GM19025 (cell line): ENCODE measurements at regions not wholly inside any gene's neighbourhood (a gene's known extent, or its start where the extent isn't known, plus 50 kb on each side); places are given as distances from the start of the nearest gene placed in this dataset.

ENCODE experiments used
- ATAC-seq: cut with Tn5 transposase; IDR thresholded peaks from one replicate; pipeline ENCODE4 v1.9.1; 2021; ENCODE audit warnings: mild to moderate bottlenecking, low read depth, moderate library complexity; ENCODE audit not compliant: unreplicated experiment

DNA sequence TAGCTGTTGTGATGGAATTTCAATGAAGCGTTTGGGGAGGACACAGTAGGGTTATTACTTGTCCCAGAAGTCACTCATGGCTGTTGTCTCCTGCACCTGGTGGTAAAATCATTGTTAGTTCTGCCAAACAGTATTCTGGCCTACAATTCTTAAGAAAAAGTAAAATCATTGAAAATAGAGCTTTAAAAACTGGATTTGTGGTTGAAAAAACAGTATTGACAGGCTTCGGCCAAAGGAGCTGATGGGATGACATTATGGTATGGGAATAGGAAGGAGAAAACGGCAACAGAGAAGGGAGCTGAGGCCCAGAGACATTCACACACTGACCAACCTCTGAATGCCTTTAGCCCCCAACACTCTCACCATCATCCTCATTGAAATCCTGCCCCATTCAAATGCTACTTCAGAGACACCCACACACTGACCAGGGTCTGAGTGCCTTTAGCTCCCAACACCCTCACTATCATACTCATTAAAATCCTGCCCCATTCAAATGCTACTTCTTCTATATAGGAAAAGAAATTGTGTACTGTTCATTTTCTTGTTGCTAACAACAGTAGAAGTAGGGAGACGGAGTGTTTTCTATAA, 114.1 kb upstream of the OSR1 start:
- no peak for ATAC-seq

DNA sequence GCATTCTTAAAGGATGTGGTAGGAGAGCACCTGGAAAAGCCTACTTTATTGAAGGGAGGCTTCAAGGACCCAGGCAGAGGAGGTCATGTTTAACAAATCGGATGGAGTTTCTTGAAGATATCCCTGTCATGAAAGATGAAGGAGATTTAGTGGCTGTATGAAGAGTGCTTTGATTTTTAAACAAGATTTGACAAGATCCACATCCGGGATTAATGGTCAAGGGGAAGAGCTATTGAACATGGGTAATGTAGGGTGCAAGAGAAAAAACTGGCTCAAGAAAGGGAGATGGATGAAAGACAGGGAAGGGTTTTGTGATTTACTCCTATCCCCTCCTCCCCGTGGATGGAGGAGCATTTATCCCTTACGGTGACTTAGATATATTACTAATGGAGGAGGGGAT, 113.1 kb upstream of the OSR1 start:
- no peak for ATAC-seq

DNA sequence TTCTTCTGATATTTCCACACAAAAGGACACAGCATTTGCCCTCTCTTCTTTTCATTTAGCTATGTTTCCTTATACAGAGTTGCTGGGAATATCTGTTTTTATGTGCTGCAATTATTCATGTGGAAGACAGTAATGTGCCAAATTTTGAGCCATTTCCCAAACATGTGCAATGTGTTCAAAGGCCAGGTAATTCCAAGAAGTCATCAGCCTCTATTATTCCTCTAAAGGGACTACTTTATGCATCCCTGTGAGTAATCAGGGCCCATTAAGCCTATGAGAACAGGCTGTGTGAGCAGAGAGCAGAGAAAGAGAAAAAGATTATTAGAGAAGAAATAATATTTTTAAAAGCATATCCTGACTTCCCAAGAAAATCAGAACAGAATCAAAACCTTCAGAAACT, 107.6 kb upstream of the OSR1 start:
- no peak for ATAC-seq

DNA sequence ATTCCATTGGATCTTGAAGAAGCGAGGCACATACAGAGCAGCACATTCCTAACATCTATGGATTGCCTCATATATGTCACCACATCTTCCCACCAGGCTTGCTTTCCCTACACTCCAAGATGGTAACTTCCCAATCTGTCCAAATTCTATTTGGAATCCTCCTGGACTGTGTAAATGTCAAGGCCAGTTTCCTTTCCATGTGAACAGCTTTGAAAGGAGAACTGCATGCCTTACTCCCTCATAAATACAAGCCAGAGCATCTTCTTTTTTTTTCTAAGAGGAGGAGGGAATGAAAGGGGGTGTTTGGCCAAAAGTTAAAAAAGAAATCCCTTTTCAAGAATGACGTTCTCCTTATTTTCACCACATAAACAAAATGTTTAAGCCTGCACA, 103.8 kb upstream of the OSR1 start:
- no peak for ATAC-seq

DNA sequence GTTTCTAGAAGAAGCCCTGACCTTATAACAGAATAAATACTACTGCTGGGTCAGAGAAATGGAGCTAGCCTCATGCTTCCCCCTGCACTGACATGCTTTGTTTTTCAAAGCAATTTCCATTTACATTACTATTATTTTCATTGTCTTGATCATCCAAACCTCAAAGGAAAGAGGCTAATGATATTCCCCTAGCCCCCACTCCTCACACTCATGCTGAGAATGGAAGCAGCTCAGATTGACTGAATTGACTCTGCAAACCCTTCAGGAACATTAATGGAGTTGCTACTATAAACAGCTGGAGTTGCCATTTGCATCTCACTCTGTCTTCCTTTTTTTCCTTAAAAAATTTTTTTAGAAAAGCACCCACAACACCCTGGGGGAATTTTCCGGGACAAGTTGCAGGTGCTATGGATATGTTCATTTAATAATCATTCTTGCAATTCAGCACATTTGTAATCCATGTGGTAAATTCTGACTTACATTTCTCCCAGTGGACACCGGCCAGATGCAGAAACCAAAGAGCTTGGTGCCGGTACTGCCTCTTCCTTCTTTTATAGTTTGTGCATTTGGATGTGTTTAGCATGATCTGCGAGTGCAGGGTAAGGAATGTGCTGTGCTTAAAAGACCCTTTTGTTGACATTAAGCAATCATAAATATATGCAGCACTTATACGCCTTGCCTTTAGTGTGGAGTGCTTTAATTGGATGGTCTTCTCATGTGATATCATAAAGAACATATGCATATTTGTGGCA, 103.3 kb upstream of the OSR1 start:
- no peak for ATAC-seq

DNA sequence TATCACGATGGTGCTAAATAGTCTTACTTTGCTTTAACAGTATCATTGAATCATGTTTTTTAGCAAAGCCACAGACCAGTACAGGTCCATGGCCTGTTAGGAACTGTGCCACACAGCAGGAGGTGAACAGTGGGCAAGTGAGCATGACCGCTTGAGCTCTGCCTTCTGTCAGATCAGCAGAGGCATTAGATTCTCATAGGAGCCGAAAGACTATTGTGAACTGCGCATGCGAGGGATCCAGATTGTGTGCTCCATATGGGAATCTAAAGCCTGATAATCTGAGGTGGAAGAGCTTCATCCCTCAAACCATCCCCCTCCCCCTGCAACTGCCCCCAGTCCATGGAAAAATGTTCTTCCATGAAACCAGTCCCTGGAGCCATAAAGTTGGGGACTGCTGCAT, 102.3 kb upstream of the OSR1 start:
- ATAC-seq = no peak

DNA sequence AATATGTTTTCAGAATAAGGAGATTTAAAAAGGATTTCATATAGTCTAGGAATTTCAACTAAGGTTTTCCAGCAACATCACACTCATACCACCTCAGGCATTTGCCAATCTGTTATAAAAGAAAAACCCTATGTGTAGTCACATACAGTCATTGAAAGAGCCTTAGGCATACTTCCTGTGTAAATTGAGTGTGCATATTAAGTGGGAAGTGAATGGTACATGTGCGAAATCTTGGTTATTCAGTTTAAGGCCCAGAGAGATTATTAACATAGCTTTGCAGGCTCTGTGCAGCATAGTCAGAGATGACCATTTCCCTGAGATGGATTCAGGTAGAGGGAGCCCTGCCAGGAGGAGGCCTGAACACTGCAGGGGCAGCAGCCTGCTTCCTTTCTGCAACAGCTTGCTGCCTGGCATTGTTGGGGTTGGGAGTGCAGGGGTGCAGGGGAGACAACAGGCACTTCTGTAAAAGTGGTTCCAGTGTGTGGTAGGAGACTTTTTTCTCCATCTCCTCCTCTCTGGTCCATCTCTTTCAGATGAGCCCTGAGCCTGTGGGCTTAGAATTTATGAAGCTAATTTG, 100.1 kb upstream of the OSR1 start:
- ATAC-seq = no peak

DNA sequence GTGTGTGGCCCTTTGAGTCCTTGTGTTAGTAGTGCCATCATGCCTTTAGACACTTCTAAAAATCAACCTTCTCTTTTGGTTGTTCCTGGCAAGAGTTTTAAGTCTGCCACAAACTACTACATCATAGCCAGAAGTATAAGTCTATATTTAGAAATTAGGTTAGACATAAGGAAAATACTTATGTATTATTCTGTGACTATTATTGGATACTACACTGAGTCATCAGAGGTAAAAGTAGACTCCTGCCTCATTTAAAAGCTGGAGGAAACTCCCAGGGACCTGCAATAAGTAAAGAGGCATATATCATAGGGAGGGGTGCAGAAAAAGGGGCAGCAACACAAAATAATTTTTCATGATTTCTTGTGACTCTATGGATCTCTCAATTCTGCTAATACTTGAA, 99.4 kb upstream of the OSR1 start:
- no peak for ATAC-seq

DNA sequence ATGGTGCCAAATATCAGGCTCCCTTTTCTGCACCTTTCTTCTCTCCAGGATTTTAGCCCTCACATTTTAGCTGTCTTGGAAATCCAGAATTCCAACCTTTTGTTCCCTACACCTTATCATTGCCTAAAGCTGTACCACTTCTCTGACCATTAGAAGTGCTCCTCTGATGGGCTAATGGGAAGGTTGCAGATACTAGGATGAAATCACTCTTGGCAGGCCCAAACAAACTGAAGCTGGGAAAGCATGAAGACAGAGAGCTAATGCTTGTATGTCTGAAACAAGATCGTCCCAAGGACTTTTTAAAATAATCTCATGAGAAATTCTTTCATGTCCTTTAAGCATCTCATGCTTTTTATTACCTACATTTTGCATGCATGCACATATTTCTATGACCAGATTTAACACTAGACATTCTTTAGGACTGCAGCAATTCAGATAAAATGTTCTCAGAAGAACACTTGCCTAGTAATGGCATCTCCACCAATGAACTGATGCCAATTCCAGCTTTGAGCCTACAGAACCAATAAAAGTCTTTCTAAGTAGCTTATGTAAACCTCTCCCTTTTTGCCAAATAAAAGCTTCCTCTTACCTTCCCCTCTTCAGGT, 98.4 kb upstream of the OSR1 start:
- ATAC-seq = no peak

DNA sequence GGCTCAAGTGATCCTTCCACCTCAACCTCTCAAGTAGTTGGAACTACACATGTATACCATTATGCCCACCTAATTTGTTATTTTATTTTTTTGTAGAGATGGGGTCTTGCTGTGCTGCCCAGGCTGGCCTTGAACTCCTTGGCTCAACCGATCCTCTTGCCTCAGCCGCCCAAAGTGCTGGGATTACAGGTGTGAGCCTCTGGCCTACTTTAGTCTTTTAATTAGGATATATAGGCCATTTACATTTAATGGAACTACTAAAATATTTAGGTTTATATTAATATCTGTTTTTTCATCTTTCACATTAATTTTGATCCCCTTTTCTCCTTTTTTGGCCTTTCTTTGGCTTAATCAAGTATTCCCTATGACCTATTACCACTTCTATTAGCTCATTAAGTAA, 95.7 kb upstream of the OSR1 start:
- no peak for ATAC-seq

DNA sequence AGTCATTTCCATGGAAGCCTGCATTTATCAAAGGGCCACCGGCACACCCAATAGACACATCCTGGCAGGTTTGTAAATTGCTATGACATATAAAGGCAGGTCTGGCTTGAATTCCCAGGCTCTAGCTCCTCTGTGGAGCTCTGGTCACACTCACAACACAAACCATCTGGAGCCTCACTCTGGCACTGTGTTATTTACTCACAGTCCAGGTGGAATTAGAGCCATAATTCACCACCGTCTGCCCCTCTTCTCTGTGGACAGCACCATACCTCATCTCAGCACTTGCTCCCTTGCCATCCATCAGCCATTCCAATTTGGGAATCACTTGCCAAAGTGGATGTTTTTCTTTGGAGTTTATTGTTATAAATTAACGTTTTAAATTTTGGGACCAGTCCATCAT, 84.3 kb upstream of the OSR1 start:
- ATAC-seq = no peak

DNA sequence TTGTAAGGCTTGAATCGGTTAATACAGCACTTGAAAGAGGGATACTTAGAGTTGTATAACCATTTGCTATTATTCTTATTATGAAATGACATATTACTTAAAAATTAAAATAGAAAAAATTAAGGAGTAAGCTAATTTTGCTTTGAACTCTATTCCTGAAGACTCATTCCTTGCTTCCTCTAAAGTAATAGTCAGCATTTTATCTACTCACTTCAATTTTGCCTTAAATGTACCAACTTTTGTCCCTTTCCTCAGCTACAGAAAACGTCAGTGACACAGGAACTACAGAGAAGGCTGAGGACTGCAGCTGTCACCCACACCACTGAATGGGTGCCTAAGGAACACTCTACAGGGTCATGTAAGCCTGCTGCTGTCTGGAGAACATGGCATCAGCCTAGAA, 80.7 kb upstream of the OSR1 start:
- no peak for ATAC-seq

DNA sequence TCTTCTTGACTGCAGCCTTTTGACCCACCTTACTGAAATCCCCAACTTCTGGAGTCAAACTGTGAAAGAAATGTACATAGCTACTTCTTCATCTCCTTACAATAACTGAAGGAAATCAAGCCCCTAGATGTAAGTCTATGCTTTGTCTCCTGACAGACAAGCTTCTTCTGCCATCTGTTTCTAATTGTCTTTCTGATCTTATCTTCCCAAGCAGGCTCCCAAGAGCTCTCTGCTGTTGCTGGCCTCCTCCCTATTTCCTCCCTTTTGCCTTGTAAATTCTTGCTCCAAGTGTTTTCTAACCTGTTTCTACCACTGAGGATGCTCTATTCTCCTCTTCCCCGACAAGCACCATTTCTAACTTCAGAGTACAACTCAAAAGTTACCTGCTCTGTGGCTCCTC, 77.4 kb upstream of the OSR1 start:
- no peak for ATAC-seq

DNA sequence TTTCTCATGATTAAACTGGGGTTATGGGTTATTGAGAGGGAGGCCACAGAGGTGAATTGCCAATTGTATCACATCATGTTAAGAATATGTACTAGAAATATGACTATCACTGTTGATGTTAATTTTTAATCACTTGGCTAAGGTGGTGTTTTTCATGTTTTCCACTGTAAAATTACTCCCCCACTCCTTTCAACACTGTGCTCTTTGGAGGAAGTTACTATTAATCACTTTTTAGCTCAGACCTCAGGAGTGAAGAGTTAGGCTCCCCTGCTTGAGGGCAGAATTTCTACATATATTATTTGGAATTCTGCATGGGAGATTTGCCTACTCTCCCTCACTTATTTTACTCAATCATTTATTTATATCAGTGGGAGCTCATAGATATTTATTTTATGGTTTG, 76.0 kb upstream of the OSR1 start:
- ATAC-seq = no peak

DNA sequence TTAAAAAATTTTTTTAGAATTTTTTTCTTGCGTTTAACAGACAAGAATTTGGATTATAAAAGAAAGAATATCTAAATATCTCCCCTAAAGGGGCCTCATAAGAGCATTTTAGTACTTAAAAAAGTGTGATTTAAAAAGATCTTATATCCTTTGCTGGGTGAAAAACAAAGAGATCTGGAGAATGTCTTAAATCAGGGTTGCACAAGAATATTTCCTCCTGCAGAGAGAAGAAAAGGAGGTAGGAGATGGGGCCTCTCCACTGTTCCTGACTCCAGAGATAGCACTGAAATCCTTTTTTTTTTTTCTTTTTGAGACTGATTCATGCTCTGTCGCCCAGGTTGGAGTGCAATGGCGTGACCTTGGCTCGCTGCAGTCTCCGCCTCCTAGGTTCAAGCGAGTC, 68.5 kb upstream of the OSR1 start:
- no peak for ATAC-seq

DNA sequence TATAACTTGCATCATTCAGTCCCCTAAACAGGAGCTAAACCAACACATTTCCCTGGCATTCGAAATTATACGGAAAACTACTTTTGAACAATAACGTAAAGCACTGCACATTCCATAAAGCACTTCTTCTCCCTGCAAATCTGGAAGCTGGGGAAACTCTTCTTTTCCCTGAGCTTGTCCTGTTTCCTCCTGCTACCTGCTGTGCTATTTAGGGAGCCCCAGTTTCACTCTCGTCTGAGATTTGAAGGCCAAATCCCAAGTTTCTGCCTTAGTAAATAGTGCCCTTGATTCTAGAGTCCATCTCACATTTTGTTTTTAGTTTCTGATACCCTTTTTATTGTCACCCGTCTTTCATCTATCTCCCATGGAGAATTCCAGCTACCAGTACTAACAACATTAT, 67.7 kb upstream of the OSR1 start:
- no peak for ATAC-seq

DNA sequence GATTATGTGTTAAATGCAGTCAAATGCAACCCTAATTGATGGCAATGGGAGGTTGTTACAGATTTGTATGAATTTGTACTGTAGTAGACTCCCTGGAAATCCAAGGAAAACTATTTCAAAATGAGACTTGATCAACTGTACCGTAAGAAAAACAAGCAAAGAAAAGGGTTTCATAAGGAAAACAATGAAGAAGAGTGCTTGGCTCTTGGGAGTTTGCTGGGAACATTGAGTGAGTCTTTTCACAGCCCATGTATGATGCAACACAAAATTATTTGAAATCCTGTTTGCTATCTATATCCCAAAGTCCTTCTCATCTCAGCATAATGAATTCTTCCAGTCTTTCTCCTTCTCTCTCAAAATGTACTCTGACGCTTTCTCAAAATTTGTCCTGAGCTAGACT, 67.0 kb upstream of the OSR1 start:
- ATAC-seq = no peak

DNA sequence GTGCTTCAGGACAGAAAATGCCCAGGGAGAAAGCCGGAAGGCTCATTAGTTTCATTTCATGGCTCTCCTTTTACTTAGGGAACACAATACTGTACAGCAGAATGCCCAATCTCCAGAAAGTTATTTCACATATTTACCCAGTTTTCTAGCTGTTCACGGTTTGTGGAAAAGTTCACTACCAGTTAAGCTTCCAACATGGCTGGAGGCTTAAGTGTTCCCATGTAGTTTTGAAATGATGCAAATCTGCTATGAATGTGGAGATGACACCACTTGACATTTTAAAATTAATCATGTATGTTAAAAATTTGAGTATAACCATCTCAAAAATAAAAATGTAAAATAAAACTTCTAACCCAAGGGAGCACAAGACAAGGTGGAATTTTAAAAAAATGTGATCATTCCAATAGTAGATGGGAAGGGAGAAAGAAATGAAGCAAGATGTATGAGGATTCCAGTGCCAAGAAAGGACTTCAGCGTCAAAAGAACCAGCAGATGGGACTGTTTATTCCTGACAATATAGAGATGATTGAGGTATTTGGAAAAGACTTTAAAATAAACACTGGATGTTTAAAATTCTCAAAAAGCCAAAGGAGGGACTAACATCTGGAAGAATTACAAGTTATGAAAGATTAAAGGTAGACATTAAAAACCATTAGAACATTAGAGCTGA, 60.9 kb upstream of the OSR1 start:
- ATAC-seq = no peak

DNA sequence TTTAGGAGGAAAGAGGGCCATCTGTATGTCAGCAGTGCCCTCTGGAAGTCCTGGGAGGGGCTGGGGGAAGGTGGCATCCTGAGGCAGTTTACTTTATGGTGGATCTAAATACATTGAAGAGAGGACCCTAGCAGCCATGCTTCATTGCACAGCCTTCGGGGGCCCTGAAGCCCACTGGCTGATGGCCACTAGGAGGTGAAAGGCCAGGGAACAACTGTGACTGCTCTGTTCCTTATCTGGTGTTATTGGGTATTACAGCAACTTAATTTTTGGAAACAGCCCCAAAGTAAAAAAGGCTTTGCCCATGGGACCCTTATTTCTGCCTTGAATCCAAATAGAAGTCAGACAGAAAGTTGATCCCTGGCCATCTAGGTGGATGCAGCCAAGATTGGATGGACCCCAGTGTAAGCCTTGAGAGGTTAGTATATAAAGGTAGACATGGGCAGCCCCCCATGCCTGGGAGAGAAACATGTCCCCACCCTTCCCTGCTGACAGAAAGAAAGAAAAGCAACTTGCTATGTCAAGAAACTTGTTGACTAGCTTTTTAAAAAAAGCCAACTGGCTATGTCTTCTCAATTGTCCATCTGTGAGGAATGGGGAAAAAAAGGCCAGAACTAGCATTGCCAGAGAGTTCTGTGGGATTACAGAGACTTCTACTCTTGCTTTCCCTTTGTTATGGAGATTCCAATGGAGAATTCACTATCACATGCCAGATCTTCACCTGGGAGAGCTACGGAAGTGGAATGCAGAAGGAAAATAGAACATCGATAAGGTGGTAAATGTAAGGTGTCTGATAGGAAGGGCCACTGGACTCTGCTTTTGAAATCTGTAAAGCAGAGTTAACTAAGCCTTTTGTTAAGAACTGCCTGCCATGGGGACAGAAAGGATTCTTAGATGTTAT, 58.6 kb upstream of the OSR1 start:
- no peak for ATAC-seq

DNA sequence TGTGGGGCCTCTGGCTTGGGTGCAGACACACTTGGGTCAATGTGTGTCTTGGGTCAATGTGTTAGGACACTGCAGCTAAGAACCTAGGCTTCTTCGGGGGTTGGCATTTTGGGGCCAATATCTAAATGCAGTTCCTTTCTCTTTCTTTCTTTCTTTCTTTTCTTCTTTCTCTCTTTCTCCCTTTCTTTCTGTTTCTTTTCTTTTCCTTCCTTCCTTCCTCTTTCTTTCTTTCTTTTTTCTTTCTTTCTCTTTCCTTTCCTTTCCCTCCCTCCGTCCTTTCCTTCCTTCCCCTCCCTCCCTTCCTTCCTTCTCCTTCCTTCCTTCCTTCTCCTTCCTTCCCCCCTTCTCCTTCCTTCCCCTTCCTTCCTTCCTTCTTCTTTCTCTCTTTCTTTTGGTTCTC, 57.7 kb upstream of the OSR1 start:
- no peak for ATAC-seq
